HG02610 (cell line): ENCODE measurements at regions not wholly inside any gene's neighbourhood (a gene's known extent, or its start where the extent isn't known, plus 50 kb on each side); places are given as distances from the start of the nearest gene placed in this dataset.

Source experiments
- ATAC-seq: cut with Tn5 transposase; IDR thresholded peaks from one replicate; pipeline ENCODE4 v1.9.1; 2021; ENCODE audit warnings: mild to moderate bottlenecking, moderate library complexity; ENCODE audit not compliant: unreplicated experiment

DNA sequence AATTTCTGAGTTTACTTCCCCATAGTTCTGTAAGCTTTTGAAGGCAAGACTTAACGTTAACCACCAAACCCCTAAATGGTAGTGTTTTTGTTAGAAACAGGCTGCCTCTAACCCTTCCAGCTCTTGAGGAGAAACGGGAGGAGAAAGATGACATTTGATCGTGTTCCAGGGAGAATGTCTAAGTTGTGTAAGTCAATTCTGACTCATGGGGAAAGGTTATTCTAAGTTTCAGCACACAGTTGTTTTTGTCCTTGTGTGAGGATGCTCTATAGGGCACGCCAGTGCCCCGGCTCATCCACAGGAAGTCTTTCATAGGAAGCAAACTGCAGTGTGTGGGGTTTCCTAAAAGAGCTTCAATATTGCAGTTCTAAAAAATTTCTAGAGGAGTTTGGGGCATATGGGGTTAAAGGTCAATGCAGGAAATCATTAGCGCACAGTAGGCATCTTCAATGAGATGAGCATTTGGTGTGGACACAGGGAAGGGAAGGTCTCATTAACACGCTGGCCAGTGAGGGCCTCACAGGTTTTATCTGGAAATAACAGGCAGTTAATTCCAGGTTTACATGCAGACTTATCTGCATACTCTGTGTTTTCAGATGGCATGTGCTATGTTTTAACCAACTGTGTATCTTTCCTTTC, 638.2 kb upstream of the IGFBP3 start:
- ATAC-seq, result no peak

DNA sequence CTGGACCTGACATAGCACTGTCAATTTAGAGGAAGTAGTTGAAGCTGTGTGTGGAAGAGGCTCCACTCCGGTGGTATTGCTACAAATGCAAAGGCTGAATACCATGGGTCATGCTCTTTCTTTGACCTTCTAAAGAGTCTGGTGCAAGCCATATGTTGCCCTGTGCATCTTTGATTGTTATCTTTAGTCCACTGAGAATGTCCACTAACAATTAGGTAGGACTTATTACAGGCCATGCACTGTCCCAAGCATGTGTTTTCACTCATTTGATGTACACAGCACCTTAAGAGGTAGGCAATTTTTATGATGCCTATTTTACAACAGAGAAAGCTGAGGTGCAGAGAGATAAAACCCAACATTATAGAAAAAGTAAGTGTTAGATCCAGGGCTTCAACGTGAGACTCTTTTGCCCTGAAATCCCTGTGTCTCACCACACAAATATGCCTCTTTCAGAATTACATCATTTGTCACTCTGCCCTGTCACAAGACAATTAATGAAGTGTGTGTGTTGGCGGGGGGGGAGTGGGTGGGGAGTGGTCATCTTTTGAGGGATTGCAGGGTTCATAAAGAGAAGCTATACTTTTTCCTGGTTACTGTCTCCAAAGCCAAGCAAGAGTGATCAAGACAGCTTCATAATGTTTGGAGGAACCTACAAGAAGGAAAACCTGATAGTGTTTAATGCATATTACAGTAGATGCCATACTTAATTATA, 637.6 kb upstream of the IGFBP3 start:
- no peak for ATAC-seq

DNA sequence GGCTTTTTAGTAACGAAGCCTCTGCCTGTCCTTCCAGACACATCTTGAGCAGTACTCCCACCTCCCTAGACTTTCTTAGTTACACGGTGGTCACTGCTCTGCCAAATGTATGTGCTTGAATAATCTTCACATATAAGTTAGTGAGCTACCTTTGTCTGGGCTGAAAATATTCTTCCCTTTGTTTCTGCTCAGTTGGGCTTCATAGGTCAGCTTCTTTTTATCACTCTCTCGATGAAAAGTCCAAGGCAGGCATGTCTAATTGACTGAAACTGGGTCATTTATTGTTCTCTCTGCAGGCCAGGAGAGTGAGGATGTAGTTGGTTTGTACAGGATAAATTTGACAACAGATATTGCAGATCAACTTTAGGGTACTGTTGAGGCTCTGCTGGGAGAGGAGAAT, 636.7 kb upstream of the IGFBP3 start:
- no peak for ATAC-seq

DNA sequence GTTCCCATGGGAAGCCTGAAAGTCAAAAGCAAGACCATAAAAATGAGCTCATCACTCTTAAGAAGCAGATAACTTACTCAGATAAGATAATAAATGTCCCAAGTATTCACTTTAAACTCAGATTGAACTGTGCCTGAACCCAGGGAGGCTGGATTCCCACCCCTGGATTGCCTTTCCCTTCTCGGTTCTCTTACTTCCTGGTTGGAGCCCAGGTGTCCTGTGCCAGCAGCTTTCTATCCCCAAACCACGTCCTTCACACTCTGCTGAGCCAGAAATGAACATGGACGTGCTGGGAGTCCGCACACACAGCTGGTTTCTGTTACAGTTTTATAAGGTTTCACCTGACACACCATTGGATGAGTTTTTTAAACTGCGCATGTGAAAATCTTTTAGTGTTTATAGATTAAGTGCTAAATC, 636.2 kb upstream of the IGFBP3 start:
- no peak for ATAC-seq

DNA sequence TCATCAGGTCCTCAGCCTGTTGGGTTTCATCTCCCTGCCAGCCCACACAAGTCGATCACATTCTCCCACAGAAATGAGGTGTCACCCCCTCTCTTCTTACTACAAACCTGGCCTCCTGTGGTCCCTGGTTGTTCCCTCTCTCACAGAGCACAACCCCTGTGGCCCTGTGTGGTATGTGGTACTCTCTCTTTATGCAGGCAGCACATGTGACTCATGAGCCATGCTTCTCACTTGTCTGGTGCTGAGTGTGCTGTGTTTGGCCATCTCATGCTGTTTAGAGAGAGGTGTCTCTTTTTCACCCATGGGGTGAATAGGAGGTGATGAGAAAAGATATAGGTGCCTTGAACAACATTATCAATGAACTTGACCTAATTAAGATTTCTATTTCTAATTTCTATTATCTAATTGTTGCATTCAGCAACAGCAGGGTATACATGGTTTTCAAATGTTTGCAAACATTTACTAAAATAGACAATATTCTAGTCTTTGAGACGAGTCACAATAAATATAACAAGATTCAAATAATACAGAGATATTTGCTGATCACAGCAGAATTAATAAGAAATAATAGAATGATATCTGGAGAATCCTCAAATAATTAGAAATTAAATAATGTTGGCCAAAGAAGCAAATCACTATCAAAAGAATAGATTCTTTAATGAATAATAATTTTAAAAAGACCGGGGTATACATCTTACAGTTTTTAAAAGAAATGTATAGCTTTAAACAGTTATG, 633.8 kb upstream of the IGFBP3 start:
- no peak for ATAC-seq

DNA sequence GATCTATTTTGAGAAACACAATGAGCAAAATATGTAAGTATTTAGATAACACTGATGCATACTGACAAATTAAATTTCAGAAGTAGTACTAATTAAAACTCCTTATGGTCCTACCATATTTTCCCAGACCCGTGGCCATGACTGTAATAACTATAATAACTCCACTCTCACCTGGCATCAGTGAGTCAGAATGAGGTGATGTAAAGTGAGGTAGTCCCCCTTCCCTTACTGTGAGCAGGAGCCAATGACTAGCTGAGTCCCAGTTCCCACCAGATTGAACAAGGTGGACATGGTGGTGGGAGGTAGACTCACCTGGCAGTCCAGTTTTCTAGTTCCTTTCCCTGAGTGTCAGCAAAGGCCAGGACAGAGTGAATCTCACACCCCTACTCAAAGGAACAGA, 630.5 kb upstream of the IGFBP3 start:
- ATAC-seq, result no peak

DNA sequence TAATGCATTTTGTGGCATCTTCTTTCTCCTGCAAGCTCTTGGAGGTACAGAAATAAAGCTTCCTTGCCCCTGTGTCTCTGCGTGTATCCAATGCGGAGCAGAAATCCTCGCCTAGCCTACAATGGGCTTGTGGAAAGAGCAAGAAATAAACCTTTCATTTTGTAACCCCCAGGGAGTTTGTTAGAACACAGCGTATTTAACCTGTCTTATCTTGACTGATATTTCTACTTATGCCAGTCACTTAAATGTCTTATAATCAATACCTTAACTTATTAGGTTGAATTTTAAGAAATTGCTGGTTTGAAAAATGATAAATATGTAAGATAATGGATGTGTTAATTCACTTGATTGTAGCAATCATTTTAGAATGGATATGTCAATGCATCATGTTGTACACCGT, 629.8 kb upstream of the IGFBP3 start:
- ATAC-seq, result no peak

DNA sequence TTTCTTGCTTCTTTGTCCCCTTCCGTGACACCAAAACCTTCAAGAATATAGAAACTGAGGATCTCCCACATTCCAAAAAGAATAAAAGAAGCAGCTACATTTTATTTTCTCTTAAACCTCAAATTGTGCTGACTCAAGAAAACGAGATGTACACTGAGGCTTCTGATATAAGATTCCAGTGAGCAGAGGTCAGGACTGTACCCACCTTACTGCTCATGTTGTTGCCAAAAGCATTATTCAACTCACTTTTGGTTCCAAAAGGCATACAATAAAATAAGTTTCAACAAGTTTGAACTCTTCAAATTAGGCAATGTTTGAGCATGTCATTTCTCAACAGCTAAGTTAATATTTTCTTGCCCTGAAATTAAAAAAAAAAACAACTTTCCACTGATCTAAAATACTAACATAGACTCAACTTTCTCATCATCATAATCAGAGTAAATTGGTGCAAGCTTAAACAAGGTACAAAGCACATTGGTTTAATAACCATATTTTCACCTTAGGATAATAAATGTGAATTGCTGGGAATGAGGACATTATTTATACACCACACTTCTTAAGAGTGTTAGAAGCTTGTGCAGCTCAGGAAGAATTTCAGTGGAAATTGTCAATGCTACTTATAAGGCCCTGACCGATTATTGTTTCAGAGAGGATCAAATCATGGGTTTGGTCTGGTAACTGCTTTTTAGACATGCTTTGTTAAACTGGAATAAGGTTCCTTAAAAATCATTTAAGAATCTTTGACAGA, 629.0 kb upstream of the IGFBP3 start:
- ATAC-seq, result no peak

DNA sequence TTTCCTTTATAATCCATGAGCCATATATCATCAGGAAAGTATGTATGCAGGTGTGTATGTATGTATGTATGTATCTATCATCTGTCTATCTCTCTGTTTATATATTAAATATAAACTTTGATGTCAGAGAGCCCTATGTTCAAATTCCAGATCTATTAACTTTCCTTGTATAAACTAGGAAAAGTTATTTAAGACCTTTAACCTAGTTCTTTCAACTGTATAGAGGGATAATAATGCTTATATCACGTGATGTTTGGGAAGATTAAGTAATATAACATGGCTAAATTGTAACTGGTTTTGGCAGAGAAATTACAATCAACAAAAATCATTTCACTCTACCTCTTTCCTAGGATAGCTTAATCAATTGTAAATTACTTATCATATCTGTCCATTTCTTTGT, 628.3 kb upstream of the IGFBP3 start:
- no peak for ATAC-seq

DNA sequence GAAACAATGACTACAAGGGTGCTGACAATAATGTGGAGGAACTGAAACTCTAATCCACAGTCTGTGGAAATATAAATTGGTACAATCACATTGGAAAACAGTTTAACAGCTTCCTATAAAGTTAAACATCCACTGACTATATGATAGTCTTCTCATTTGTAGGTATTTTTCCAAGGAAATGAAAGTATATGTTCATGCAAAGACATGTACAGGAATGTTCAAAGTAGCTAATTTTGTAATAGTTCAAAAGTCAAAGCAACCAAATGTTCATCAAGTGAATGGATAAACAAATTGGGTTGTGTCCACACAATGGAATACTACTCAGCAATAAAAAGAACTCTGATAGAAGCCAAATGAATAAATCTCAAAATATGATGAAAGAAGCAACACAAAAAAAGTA, 626.0 kb upstream of the IGFBP3 start:
- no peak for ATAC-seq

DNA sequence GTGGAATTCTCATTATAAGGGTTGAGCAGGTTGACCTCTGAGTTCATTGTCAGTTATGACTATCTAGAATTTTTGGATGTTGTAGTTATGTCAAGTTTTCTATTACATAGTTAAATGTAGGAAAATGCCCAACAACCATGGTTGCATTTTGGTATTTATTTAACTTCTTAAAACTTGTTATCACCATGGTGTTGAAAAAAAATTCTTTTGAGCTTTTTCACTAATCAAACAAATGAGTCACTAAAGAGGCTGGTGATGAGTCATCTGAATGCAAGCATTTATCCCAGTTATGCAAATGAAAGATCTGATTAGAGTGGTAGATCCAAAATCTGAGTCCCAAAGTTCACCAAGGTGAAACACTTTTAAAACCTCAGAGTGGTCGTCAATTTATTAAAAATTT, 624.7 kb upstream of the IGFBP3 start:
- ATAC-seq, result no peak

DNA sequence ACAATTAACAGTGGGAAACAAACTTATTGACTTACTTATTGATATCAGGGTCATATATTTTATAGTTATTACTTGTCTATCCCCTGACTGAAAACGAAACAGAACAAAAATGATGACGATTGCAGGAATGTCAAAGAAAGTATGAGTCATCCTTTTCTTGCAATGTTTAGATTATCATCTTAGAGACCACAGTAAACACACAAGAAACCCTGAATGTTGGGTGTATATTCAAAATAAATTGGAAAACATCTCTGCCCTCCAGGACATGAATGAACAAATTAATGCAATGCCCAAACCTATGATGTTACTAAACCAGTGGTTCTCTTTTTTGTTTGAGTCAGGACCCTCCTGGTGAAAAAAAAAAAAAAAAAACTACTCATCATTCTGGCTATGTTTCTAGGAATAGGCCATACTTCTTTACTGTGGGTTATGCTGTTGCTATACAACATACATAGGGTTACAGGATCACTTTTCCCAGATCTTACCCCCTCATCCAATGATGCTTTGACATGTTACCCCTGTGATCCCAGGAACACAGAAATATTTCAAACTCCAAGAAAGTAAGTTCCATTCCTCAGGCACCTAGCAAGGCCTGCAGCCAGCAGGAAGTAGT, 623.4 kb upstream of the IGFBP3 start:
- ATAC-seq, result no peak

DNA sequence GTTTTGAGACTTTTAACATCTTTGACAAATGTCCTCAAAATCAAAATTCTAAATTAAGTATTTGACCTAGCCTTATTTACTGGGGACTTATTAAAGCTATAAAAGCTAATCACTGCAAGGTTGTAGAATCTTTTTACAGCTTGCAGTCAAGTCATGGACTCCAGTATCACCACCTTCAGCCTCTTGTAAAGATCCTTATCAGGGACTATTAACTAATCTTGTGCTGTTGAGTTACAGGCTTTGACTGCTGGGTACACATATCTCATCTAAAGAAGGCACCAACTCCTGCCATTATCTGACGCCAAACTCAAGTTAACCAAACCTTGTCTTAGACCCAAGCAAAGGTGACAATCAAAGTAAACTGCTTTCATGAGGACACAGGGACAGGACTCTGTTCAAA, 621.0 kb upstream of the IGFBP3 start:
- ATAC-seq, result no peak

DNA sequence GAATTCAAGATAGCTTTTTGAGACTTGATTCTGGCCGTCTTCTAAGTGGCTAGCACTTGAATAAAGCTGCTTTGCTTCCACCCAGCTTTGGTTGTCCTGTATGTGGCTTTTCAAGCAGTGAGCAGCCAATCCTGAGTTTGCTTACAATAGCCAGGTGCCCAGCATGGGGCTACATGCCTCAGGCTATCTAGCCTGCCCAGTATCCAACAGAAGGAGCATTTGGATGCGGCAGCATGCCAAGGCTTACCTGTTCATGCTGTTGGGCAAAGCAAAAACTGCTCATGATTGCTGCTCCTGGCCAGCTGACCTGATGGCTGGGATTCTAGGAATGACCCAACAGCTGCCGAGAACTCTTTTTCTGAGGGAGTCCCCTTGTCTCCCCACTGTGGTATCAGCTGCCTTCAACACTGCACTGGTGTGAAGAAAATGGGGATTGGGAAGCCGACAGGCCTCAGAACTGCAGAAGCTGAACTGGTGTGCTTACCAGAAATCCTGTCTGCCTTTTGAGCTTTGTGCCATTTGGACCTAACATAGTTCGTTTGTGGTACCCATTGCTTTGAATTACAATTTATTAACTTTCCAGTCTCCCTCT, 618.9 kb upstream of the IGFBP3 start:
- ATAC-seq, result no peak

DNA sequence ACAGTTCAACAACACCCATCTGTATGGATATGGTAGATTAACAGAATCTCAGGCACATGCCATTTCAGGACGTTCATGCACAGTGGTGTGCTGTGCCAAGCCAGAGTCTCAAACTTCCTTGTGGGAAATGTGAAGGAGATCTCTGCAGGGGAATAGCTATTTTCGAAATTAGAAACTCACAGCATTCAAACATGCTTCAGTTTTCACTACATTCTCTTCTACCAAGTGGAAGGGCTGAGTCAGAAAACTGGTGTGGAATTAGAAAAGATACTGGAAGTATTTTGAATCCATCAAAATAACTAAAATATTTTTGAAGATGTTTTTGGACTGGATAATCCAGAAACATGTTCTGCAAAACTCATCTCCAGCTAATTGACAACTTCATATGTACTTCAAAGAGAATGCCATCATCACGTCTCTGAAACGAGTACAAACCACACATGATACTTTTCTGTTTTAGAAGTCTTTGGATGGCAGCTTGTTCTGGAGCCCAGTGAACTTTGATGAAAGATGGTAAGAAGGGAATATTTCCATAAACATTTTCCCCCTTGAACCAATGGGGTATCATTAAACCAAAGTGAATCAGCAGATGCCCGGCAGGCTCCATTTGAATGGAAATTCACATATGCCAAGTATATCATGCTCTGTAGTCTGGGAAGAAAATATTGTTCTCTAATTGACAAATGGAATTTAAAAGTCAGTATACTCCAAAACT, 616.3 kb upstream of the IGFBP3 start:
- no peak for ATAC-seq

DNA sequence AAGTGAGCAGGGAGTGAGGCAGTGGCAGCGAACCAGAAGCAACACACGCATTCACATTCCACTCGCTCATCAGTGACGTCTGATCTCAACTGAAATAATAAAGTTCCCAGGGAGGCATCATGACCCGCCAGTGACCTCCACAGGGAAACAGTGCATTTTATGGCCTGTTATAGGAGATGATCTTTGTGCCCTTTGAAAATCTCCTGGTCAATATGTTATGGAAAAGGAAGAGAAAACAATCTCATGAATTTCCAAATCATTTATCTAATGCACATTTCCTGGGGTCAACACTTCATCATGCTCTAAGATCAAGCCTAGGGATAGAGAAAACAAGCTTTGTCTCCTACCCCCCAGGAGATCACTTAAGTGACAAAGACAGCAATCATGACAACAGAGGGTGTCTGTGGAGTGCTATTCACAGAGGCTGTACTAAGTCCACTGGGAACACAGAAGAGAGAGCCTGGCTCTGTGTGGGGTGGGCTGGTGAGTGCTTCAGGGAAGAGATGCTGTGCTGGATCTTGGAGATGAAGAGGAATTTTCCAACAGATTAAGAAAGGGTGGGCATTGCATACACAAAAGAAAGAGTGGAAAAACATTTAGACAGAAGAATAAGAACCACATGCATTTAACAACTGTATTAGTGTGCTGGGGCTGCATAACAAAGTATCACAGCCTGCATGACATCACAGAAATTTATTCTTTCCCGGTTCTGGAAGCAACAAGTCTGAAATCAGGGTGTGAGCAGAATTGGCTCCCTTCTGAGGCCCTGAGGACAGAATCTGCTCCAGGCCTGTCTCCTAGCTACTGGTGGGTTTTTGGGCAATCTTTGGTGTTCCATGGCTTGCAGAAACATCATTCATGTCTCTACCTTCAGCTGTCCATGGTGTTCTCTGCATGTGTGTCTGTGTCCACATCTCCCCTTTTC, 613.9 kb upstream of the IGFBP3 start:
- ATAC-seq, result no peak

DNA sequence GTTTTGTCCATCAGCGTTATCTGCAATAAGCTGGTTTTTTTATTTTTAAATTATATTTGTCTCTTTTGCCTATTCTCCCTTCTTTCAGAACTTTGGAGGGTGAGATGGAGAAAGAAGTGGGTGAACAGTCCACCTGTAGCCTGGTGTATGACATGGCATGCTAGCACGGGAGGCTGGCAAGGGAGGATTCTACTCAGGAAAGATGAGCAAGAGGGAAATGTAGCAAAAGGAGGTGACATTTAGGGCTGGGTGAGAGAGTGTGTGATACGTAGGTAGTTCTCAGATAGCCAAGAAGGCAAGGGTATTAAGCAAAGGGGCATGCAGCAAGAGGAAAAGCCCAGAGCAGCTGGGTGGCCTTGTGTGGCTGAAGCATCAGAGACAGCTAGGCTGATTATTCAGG, 612.9 kb upstream of the IGFBP3 start:
- no peak for ATAC-seq

DNA sequence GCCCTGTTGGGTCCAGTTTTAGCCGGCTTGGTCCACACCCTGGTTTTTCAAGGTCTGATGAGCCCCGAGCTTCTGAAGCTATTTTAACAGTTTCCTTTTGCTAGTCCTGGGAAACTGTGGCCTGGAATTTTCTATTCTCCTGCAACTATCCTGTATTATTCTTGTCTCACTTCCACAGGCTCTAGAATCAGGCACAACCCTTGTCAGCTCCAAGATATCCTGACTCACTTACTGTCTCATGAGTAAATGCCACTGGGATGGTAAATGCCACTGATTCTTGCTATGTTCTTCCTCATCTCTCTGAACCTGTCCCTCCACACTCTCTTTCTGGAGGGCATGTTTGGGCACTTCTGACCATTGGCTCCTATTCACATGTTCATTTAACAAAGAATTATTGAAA, 611.5 kb upstream of the IGFBP3 start:
- ATAC-seq, result no peak
